Dendritic cell treated with granulocyte-macrophage colony-stimulating factor and Interleukin-4, amounts not matched to agents 40 ng/mL and 50 ng/mL, for 4 days (primary cell): ENCODE measurements at regions not wholly inside any gene's neighbourhood (a gene's known extent, or its start where the extent isn't known, plus 50 kb on each side); places are given as distances from the start of the nearest gene placed in this dataset.
"Not testable (repeated sequence)": the region's sequence is repeated elsewhere in the genome, so short reads cannot be mapped to it uniquely, and the experiment has no call there.

Source experiments
- H3K27ac Mint-ChIP-seq: one replicate; pipeline ENCODE4 v1.8.0; 2022; ENCODE audit warnings: mild to moderate bottlenecking, mixed read lengths
- H3K27me3 Mint-ChIP-seq: one replicate; pipeline ENCODE4 v1.8.0; 2022; ENCODE audit warnings: mild to moderate bottlenecking, mixed read lengths
- H3K36me3 Mint-ChIP-seq: one replicate; pipeline ENCODE4 v1.8.0; 2022; ENCODE audit warnings: low read depth, mixed read lengths
- H3K4me1 Mint-ChIP-seq: one replicate; pipeline ENCODE4 v1.8.0; 2022; ENCODE audit warnings: low read depth, mixed read lengths
- H3K4me3 Mint-ChIP-seq: one replicate; pipeline ENCODE4 v1.8.0; 2022; ENCODE audit warnings: mild to moderate bottlenecking, moderate library complexity, mixed read lengths
- H3K9me3 Mint-ChIP-seq: one replicate; pipeline ENCODE4 v1.8.0; 2022; ENCODE audit warnings: mixed read lengths
- intact Hi-C: fragments of 100-400 bp; cut with micrococcal nuclease; formaldehyde crosslinking; loops from one replicate; pipeline ENCODE4 v1.15.0; 2022

- Mint-ChIP-seq H3K27me3 (no peaks in the 10 kb centered on the region), H3K9me3 (no peaks in the 10 kb centered on the region), H3K4me3 (no peak overlapping the region), H3K27ac (no peak overlapping the region), H3K36me3 (no peaks in the 10 kb centered on the region), H3K4me1 (no peaks in the 10 kb centered on the region)
- intact Hi-C loops: no loop called here
Measured at GRCh38 chr3:106056931-106057330, 188.1 kb upstream of the CBLB start.

- Mint-ChIP-seq H3K27me3 (no peaks in the 10 kb centered on the region), H3K36me3 (no peaks in the 10 kb centered on the region), H3K9me3 (peaks cover 5% of the 10 kb centered on the region), H3K27ac (no peak overlapping the region), H3K4me3 (no peak overlapping the region), H3K4me1 (no peaks in the 10 kb centered on the region)
- intact Hi-C loops: no loop called here
Measured at GRCh38 chr3:106058475-106058874, 189.7 kb upstream of the CBLB start.

- Mint-ChIP-seq H3K36me3 (no peaks in the 10 kb centered on the region), H3K9me3 (peaks cover 19% of the 10 kb centered on the region), H3K27ac (no peak overlapping the region), H3K27me3 (no peaks in the 10 kb centered on the region), H3K4me3 (no peak overlapping the region), H3K4me1 (no peaks in the 10 kb centered on the region)
- intact Hi-C loops: no loop called here
Measured at GRCh38 chr3:106059953-106060517, 191.2 kb upstream of the CBLB start.

- peaks cover 19% of the 10 kb centered on the region for H3K9me3 Mint-ChIP-seq
- H3K4me3 Mint-ChIP-seq: no peak overlapping the region
- H3K27me3 Mint-ChIP-seq: no peaks in the 10 kb centered on the region
- no peaks in the 10 kb centered on the region for H3K36me3 Mint-ChIP-seq
- no peaks in the 10 kb centered on the region for H3K4me1 Mint-ChIP-seq
- intact Hi-C loops: no loop called here
- H3K27ac Mint-ChIP-seq: no peak overlapping the region
Measured at GRCh38 chr3:106063909-106064308, 195.1 kb upstream of the CBLB start.

GRCh38 chr3:106065831-106066230 lies 197.0 kb upstream of the CBLB start:
- Mint-ChIP-seq H3K27ac (no peak overlapping the region), H3K36me3 (no peaks in the 10 kb centered on the region), H3K9me3 (peaks cover 19% of the 10 kb centered on the region), H3K4me3 (no peak overlapping the region), H3K4me1 (no peaks in the 10 kb centered on the region), H3K27me3 (no peaks in the 10 kb centered on the region)
- intact Hi-C loops: no loop called here

- H3K4me1 Mint-ChIP-seq: no peaks in the 10 kb centered on the region
- no peaks in the 10 kb centered on the region for H3K36me3 Mint-ChIP-seq
- intact Hi-C loops: no loop called here
- peaks cover 31% of the 10 kb centered on the region for H3K9me3 Mint-ChIP-seq
- no peak overlapping the region for H3K4me3 Mint-ChIP-seq
- H3K27me3 Mint-ChIP-seq: no peaks in the 10 kb centered on the region
- no peak overlapping the region for H3K27ac Mint-ChIP-seq
Measured at GRCh38 chr3:106067711-106068110, 198.9 kb upstream of the CBLB start.

- no peaks in the 10 kb centered on the region for H3K4me1 Mint-ChIP-seq
- H3K27ac Mint-ChIP-seq: no peak overlapping the region
- no peak overlapping the region for H3K4me3 Mint-ChIP-seq
- H3K36me3 Mint-ChIP-seq: no peaks in the 10 kb centered on the region
- intact Hi-C loops: no loop called here
- H3K9me3 Mint-ChIP-seq: peaks cover 27% of the 10 kb centered on the region
- H3K27me3 Mint-ChIP-seq: no peaks in the 10 kb centered on the region
Measured at GRCh38 chr3:106068381-106068780, 199.6 kb upstream of the CBLB start.

- no peaks in the 10 kb centered on the region for H3K27me3 Mint-ChIP-seq
- intact Hi-C loops: no loop called here
- H3K4me3 Mint-ChIP-seq: no peak overlapping the region
- peaks cover 23% of the 10 kb centered on the region for H3K9me3 Mint-ChIP-seq
- H3K27ac Mint-ChIP-seq: no peak overlapping the region
- no peaks in the 10 kb centered on the region for H3K36me3 Mint-ChIP-seq
- no peaks in the 10 kb centered on the region for H3K4me1 Mint-ChIP-seq
Measured at GRCh38 chr3:106068795-106069194, 200.0 kb upstream of the CBLB start.

- no peaks in the 10 kb centered on the region for H3K27me3 Mint-ChIP-seq
- no peaks in the 10 kb centered on the region for H3K4me1 Mint-ChIP-seq
- intact Hi-C loops: no loop called here
- no peak overlapping the region for H3K27ac Mint-ChIP-seq
- peaks cover 12% of the 10 kb centered on the region for H3K9me3 Mint-ChIP-seq
- H3K4me3 Mint-ChIP-seq: no peak overlapping the region
- no peaks in the 10 kb centered on the region for H3K36me3 Mint-ChIP-seq
Measured at GRCh38 chr3:106070187-106070586, 201.4 kb upstream of the CBLB start.

- Mint-ChIP-seq H3K4me3 (no peak overlapping the region), H3K27me3 (no peaks in the 10 kb centered on the region), H3K36me3 (no peaks in the 10 kb centered on the region), H3K4me1 (no peaks in the 10 kb centered on the region), H3K27ac (no peak overlapping the region), H3K9me3 (peaks cover 15% of the 10 kb centered on the region)
- intact Hi-C loops: no loop called here
Measured at GRCh38 chr3:106071306-106071705, 202.5 kb upstream of the CBLB start.

- intact Hi-C loops, H3K36me3 Mint-ChIP-seq, H3K4me1 Mint-ChIP-seq, H3K27ac Mint-ChIP-seq, H3K4me3 Mint-ChIP-seq, H3K27me3 Mint-ChIP-seq: not testable (repeated sequence)
- H3K9me3 Mint-ChIP-seq: peaks cover 21% of the 10 kb centered on the region
Measured at GRCh38 chr3:106072596-106072995, 203.8 kb upstream of the CBLB start.

GRCh38 chr3:106073806-106074205 lies 205.0 kb upstream of the CBLB start:
- H3K4me1 Mint-ChIP-seq, H3K36me3 Mint-ChIP-seq, H3K4me3 Mint-ChIP-seq, H3K27me3 Mint-ChIP-seq, intact Hi-C loops, H3K27ac Mint-ChIP-seq: not testable (repeated sequence)
- peaks cover 27% of the 10 kb centered on the region for H3K9me3 Mint-ChIP-seq

GRCh38 chr3:106075731-106076130 lies 206.9 kb upstream of the CBLB start:
- H3K4me3 Mint-ChIP-seq, intact Hi-C loops, H3K27me3 Mint-ChIP-seq, H3K36me3 Mint-ChIP-seq, H3K27ac Mint-ChIP-seq, H3K4me1 Mint-ChIP-seq: not testable (repeated sequence)
- H3K9me3 Mint-ChIP-seq: peaks cover 34% of the 10 kb centered on the region

- Mint-ChIP-seq H3K4me1 (peaks cover 5% of the 10 kb centered on the region), H3K4me3 (no peak overlapping the region), H3K36me3 (no peaks in the 10 kb centered on the region), H3K27me3 (no peaks in the 10 kb centered on the region), H3K27ac (no peak overlapping the region), H3K9me3 (peaks cover 25% of the 10 kb centered on the region)
- intact Hi-C loops: no loop called here
Measured at GRCh38 chr3:106078635-106079034, 209.8 kb upstream of the CBLB start.

- intact Hi-C loops: no loop called here
- Mint-ChIP-seq H3K9me3 (peaks cover 28% of the 10 kb centered on the region), H3K4me3 (no peak overlapping the region), H3K36me3 (no peaks in the 10 kb centered on the region), H3K4me1 (peaks cover 9% of the 10 kb centered on the region), H3K27ac (no peak overlapping the region), H3K27me3 (no peaks in the 10 kb centered on the region)
Measured at GRCh38 chr3:106082616-106083015, 213.8 kb upstream of the CBLB start.
